T-helper 2 cell treated with Interferon-gamma antibody and Interleukin-4, amounts not matched to agents 5 μg/mL and 100 μg/mL, for 36 hours (primary cell): ENCODE measurements at regions not wholly inside any gene's neighbourhood (a gene's known extent, or its start where the extent isn't known, plus 50 kb on each side); places are given as distances from the start of the nearest gene placed in this dataset.
"Not testable (repeated sequence)": the region's sequence is repeated elsewhere in the genome, so short reads cannot be mapped to it uniquely, and the experiment has no call there.

Source experiments
- DNase-seq: peaks from one replicate; pipeline ENCODE4 v3.0.0; 2021; ENCODE audit warnings: low spot score
- H3K27ac Mint-ChIP-seq: one replicate; pipeline ENCODE4 v1.8.0; 2021; ENCODE audit warnings: mild to moderate bottlenecking, mixed read lengths
- H3K27me3 Mint-ChIP-seq: one replicate; pipeline ENCODE4 v1.8.0; 2021; ENCODE audit warnings: low read depth, mixed read lengths
- H3K36me3 Mint-ChIP-seq: one replicate; pipeline ENCODE4 v1.8.0; 2021; ENCODE audit warnings: low read depth, mixed read lengths
- H3K4me1 Mint-ChIP-seq: one replicate; pipeline ENCODE4 v1.8.0; 2021; ENCODE audit warnings: low read depth, mixed read lengths
- H3K4me3 Mint-ChIP-seq: one replicate; pipeline ENCODE4 v1.8.0; 2022; ENCODE audit warnings: mild to moderate bottlenecking, moderate library complexity, mixed read lengths
- H3K9me3 Mint-ChIP-seq: one replicate; pipeline ENCODE4 v1.8.0; 2021; ENCODE audit warnings: mixed read lengths

GRCh38 chr6:67811239-67812037 lies 823.6 kb upstream of the ADGRB3 start:
- Mint-ChIP-seq H3K9me3 (peaks cover 42% of the 10 kb centered on the region), H3K4me3 (no peak overlapping the region), H3K4me1 (no peaks in the 10 kb centered on the region), H3K27ac (no peak overlapping the region), H3K36me3 (no peaks in the 10 kb centered on the region), H3K27me3 (no peaks in the 10 kb centered on the region)
- DNase-seq = no peak

GRCh38 chr6:67804808-67805207 lies 830.3 kb upstream of the ADGRB3 start:
- H3K27ac Mint-ChIP-seq, H3K4me1 Mint-ChIP-seq, H3K36me3 Mint-ChIP-seq, DNase-seq, H3K4me3 Mint-ChIP-seq, H3K27me3 Mint-ChIP-seq: not testable (repeated sequence)
- H3K9me3 Mint-ChIP-seq = peaks cover 47% of the 10 kb centered on the region

DNA sequence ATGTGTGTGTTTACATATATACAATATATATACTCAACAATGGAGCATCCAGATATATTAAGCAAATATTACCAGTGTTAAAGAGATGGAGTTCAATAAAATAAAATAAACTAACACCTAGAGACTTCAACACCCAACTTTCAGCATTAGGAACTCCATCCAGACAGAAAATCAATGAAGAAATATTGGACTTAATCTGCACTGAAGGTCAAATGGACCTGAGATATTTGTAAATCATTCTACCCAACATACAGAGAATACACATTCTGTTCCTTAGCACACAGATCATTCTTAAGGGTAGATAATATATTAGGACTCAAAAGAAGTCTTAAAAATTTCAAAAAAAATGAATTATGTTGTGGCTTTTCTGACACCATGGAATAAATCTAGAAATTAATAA lies 832.3 kb upstream of the ADGRB3 start:
- Mint-ChIP-seq H3K36me3 (no peaks in the 10 kb centered on the region), H3K4me1 (no peaks in the 10 kb centered on the region), H3K9me3 (peaks cover 47% of the 10 kb centered on the region)

GRCh38 chr6:67792996-67793395 lies 842.1 kb upstream of the ADGRB3 start:
- no peaks in the 10 kb centered on the region for H3K4me1 Mint-ChIP-seq
- no peaks in the 10 kb centered on the region for H3K27me3 Mint-ChIP-seq
- no peak overlapping the region for H3K4me3 Mint-ChIP-seq
- no peaks in the 10 kb centered on the region for H3K36me3 Mint-ChIP-seq
- no peak for DNase-seq
- peaks cover 6% of the 10 kb centered on the region for H3K9me3 Mint-ChIP-seq
- no peak overlapping the region for H3K27ac Mint-ChIP-seq

More for the DNA sequence above, 832.3 kb upstream of the ADGRB3 start:
- Mint-ChIP-seq H3K27ac (no peak overlapping the region), H3K27me3 (no peaks in the 10 kb centered on the region), H3K4me3 (no peak overlapping the region)
- DNase-seq = no peak

DNA sequence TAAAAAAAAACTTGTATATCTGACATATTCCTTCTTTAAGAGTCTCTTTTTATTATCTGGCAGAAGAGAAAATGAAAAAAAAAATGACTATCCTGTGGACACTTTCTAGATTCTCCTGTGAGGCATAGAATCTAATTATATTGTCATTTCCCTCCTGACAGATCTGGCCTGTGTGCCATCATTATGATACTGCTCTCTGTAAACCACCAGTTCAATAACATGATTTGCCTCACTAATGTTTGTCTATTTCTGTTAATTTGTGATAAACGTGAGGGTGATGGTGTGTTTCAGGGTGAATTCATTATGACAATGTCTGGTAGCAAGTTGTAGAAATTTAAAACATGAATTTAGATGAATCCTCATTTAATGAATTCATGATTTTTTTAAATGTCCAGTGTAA lies 844.5 kb upstream of the ADGRB3 start:
- Mint-ChIP-seq H3K4me3 (no peak overlapping the region), H3K36me3 (no peaks in the 10 kb centered on the region), H3K9me3 (peaks cover 5% of the 10 kb centered on the region), H3K27me3 (no peaks in the 10 kb centered on the region), H3K4me1 (no peaks in the 10 kb centered on the region), H3K27ac (no peak overlapping the region)
- DNase-seq = no peak

- DNase-seq, H3K27ac Mint-ChIP-seq: not testable (repeated sequence)
- peaks cover 17% of the 10 kb centered on the region for H3K9me3 Mint-ChIP-seq
Measured at GRCh38 chr6:67787119-67787518, 848.0 kb upstream of the ADGRB3 start.

GRCh38 chr6:67779876-67780275 lies 855.2 kb upstream of the ADGRB3 start:
- no peak for DNase-seq
- no peak overlapping the region for H3K4me3 Mint-ChIP-seq

More at GRCh38 chr6:67787119-67787518, 848.0 kb upstream of the ADGRB3 start:
- not testable (repeated sequence) for H3K4me3 Mint-ChIP-seq, H3K27me3 Mint-ChIP-seq, H3K36me3 Mint-ChIP-seq, H3K4me1 Mint-ChIP-seq

GRCh38 chr6:67775333-67775732 lies 859.7 kb upstream of the ADGRB3 start:
- H3K27ac Mint-ChIP-seq = no peak overlapping the region
- H3K4me3 Mint-ChIP-seq = no peak overlapping the region
- H3K4me1 Mint-ChIP-seq = no peaks in the 10 kb centered on the region
- no peak for DNase-seq
- H3K36me3 Mint-ChIP-seq = no peaks in the 10 kb centered on the region
- no peaks in the 10 kb centered on the region for H3K27me3 Mint-ChIP-seq
- peaks cover 13% of the 10 kb centered on the region for H3K9me3 Mint-ChIP-seq

More at GRCh38 chr6:67779876-67780275, 855.2 kb upstream of the ADGRB3 start:
- Mint-ChIP-seq H3K27me3 (no peaks in the 10 kb centered on the region), H3K4me1 (no peaks in the 10 kb centered on the region), H3K27ac (no peak overlapping the region), H3K36me3 (no peaks in the 10 kb centered on the region), H3K9me3 (peaks cover 21% of the 10 kb centered on the region)

DNA sequence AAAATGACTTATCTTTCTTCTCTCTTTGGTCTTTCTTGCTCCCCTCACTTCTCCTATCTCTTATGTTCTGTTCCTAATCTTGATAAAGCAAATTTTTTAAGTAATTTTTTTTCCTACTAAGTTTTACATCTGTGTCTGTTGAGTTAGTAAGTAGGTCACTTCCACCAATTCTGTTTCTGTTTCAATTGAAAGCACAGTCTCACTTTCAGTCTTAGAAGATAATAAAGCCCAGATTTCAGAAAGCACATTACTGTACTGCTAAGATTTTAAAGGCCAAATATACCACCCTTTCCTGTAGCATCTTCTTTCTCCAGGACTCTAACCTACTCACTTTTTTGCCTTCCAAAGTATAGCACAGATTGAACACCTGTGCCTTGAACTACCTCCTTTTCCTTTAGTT lies 866.1 kb upstream of the ADGRB3 start:
- Mint-ChIP-seq H3K36me3 (no peaks in the 10 kb centered on the region), H3K27me3 (no peaks in the 10 kb centered on the region), H3K4me1 (no peaks in the 10 kb centered on the region), H3K27ac (no peak overlapping the region), H3K4me3 (no peak overlapping the region), H3K9me3 (peaks cover 28% of the 10 kb centered on the region)
- DNase-seq = no peak

DNA sequence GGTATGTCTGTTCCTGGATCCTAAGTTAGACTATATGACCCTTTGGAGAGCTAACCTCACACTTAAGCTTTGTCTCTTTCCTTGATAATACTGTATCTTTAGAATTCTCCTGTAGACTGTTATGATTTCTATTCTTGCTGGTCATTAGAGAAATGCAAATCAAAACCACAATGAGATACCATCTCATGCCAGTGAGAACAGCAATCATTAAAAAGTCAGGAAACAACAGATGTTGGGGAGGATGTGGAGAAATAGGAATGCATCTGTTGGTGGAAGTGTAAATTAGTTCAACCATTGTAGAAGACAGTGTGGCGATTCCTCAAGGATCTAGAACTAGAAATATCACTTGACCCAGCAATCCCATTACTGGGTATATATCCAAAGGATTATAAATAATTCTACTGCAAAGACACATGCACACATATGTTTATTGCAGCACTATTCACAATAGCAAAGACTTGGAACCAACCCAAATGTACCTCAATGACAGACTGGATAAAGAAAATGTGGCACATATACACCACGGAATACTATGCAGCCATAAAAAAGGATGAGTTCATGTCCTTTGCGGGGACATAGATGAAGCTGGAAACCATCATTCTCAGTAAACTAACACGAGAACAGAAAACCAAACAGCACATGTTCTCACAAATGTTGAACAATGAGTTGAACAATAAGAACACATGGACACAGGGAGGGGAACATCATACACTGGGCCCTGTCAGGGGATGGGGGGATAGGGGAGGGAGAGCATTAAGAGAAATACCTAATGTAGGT lies 867.8 kb upstream of the ADGRB3 start:
- H3K27me3 Mint-ChIP-seq, H3K4me1 Mint-ChIP-seq, H3K4me3 Mint-ChIP-seq, H3K36me3 Mint-ChIP-seq, H3K27ac Mint-ChIP-seq, DNase-seq: not testable (repeated sequence)
- peaks cover 22% of the 10 kb centered on the region for H3K9me3 Mint-ChIP-seq

- no peaks in the 10 kb centered on the region for H3K27me3 Mint-ChIP-seq
- no peaks in the 10 kb centered on the region for H3K36me3 Mint-ChIP-seq
- H3K9me3 Mint-ChIP-seq = peaks cover 24% of the 10 kb centered on the region
- no peak overlapping the region for H3K27ac Mint-ChIP-seq
- H3K4me1 Mint-ChIP-seq = no peaks in the 10 kb centered on the region
- DNase-seq = no peak
- no peak overlapping the region for H3K4me3 Mint-ChIP-seq
Measured at GRCh38 chr6:67766057-67766456, 869.0 kb upstream of the ADGRB3 start.

- H3K4me1 Mint-ChIP-seq = no peaks in the 10 kb centered on the region
- no peak for DNase-seq
- no peak overlapping the region for H3K27ac Mint-ChIP-seq
- no peaks in the 10 kb centered on the region for H3K36me3 Mint-ChIP-seq
- peaks cover 20% of the 10 kb centered on the region for H3K9me3 Mint-ChIP-seq
- H3K4me3 Mint-ChIP-seq = no peak overlapping the region
- no peaks in the 10 kb centered on the region for H3K27me3 Mint-ChIP-seq
Measured at GRCh38 chr6:67759001-67759400, 876.1 kb upstream of the ADGRB3 start.

DNA sequence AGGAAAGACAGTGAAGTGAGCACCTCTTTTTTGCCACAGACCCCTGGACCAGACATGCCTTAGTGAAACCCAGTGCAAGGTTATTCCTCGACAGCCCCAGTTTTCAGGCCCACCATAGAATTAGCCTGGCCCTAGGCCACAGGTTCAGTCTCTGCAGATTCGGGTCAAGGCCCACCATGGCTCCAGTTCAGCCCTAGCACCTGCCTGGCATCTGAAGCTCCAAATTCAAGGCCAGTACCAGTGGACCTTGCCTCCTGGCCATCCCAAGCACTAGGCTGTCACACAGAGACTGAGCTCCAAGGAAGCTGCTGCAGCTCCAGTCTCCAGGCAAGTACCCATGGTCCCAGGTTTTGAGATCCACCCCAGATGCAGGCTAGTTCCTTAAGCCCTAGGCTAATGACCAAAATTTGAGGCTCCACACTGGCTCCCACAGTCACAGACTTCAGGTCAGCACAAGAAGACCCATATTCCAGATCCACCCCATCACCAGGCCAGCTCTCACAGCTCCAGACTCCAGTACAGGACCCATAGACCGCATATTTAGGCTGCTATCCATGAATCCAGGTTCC lies 877.5 kb upstream of the ADGRB3 start:
- peaks cover 27% of the 10 kb centered on the region for H3K9me3 Mint-ChIP-seq

DNA sequence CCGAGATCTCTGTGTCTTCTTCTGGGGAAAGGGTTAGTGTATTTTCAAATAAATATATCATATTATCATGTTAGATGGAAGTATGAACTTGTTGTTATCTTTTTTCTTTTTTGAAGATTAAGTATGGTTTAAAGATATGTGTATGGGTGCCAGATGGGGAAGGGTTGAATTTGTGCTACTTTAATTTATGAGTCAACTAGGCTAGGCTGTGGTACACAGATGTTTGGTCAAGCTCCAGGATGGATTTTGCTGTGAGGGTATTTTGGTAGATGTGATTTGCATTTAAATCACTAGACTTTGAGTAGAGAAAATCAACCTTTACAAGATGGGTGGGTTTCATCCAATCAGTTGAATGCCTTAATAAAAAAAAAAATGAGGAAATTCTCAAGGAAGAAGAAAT lies 886.6 kb upstream of the ADGRB3 start:
- Mint-ChIP-seq H3K27me3 (no peaks in the 10 kb centered on the region), H3K4me3 (no peak overlapping the region), H3K36me3 (no peaks in the 10 kb centered on the region), H3K9me3 (peaks cover 21% of the 10 kb centered on the region), H3K27ac (no peak overlapping the region), H3K4me1 (no peaks in the 10 kb centered on the region)
- DNase-seq = no peak

More for the DNA sequence above, 877.5 kb upstream of the ADGRB3 start:
- no peak overlapping the region for H3K4me3 Mint-ChIP-seq
- no peak overlapping the region for H3K27ac Mint-ChIP-seq
- H3K4me1 Mint-ChIP-seq = no peaks in the 10 kb centered on the region
- no peaks in the 10 kb centered on the region for H3K27me3 Mint-ChIP-seq
- DNase-seq = no peak
- H3K36me3 Mint-ChIP-seq = no peaks in the 10 kb centered on the region
